HL-60 (cell line): ENCODE measurements at regions not wholly inside any gene's neighbourhood (a gene's known extent, or its start where the extent isn't known, plus 50 kb on each side); places are given as distances from the start of the nearest gene placed in this dataset.

Experiments used
- CTCF ChIP-seq: IDR thresholded peaks from one replicate; pipeline ENCODE4 v1.5.1; 2011; ENCODE audit warnings: low read length, control low read depth, inconsistent platforms; ENCODE audit not compliant: insufficient read depth
- POLR2AphosphoS5 ChIP-seq: IDR thresholded peaks from 2 replicates; pipeline ENCODE4 v1.6.1; 2012; ENCODE audit warnings: low read depth

- TF ChIP-seq CTCF (no peak), POLR2AphosphoS5 (no peak)
Measured at GRCh38 chr7:97407106-97407505, 289.6 kb downstream of the SDHAF3 start.
